ENCODE measurements at regions not wholly inside any gene's neighbourhood (a gene's known extent, or its start where the extent isn't known, plus 50 kb on each side); places are given as distances from the start of the nearest gene placed in this dataset.
"Not testable (repeated sequence)": the region's sequence is repeated elsewhere in the genome, so short reads cannot be mapped to it uniquely, and the experiment has no call there.

GRCh38 chr6:114934079-114934478, 591.3 kb upstream of the HS3ST5 start:
- H3K36me3 ChIP-seq (ENCODE audit: control insufficient read depth in 2 of 2, insufficient read depth in 2 of 2, low read length in 1 of 2) = no peaks in the 10 kb centered on the region
- no peak overlapping the region for H3K4me3 ChIP-seq (ENCODE audit: low read length in 2 of 2)
- peaks cover 0 to 11% of the 10 kb centered on the region in 2 donors for H3K9me3 ChIP-seq (ENCODE audit: control insufficient read depth in 2 of 2, insufficient read depth in 1 of 2, low read length in 1 of 2)
- DNase-seq (ENCODE audit: low read depth in 6 of 9, low spot score in 9 of 9) = no peak
- no peaks in the 10 kb centered on the region for H3K27me3 ChIP-seq (ENCODE audit: control insufficient read depth in 2 of 2, insufficient read depth in 1 of 2, low read length in 1 of 2)
- no peaks in the 10 kb centered on the region for H3K4me1 ChIP-seq (ENCODE audit: control insufficient read depth in 2 of 2, insufficient read depth in 2 of 2, low read length in 2 of 2)
- WGBS = 97% methylated on average over 1 of the region's 1 CpG
- no peak overlapping the region for H3K27ac ChIP-seq (ENCODE audit: low read depth in 1 of 2, low read length in 1 of 2)

DNA sequence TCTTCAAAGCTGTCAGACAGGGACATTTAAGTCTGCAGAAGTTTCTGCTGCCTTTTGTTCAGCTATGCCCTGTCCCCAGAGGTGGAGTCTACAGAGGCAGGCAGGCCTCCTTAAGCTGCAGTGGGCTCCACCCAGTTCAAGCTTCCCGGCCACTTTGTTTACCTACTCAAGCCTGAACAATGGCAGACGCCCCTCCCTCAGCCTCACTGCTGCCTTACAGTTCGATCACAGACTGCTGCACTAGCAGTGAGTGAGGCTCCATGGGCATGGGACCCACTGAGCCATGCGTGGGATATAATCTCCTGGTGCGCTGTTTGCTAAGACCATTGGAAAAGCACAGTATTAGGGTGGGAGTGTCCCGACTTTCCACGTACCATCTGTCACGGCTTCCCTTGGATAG, 585.9 kb upstream of the HS3ST5 start:
- not testable (repeated sequence) for DNase-seq (ENCODE audit: low read depth in 6 of 9, low spot score in 9 of 9)

DNA sequence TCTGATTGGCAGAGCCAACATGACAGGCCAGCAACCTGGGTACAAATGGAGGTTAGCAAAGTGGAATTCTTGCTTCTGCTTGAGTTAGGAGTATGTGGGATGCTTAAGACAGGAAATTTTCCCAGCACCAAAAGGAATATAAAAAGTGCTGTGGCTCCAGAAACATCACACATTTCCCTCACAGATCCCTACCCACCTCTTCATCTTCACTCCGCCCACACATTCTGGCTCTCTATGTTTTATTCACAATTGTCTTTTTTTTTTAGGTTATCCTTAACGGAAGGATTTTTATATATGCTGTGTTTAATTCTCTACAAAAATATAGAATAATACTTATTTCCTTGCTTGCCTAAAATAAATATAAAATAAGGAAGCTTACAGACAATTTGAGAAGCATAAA, 563.3 kb upstream of the HS3ST5 start:
- DNase-seq (ENCODE audit: low read depth in 6 of 9, low spot score in 9 of 9) = no peak
- WGBS = 97% methylated on average over 2 of the region's 2 CpGs
- no peaks in the 10 kb centered on the region for H3K27me3 ChIP-seq (ENCODE audit: control insufficient read depth in 2 of 2, insufficient read depth in 1 of 2, low read length in 1 of 2)

More for the DNA sequence above, 585.9 kb upstream of the HS3ST5 start:
- H3K9me3 ChIP-seq (ENCODE audit: control insufficient read depth in 2 of 2, insufficient read depth in 1 of 2, low read length in 1 of 2) = peaks cover 0 to 12% of the 10 kb centered on the region in 2 donors
- not testable (repeated sequence) for H3K4me1 ChIP-seq (ENCODE audit: control insufficient read depth in 2 of 2, insufficient read depth in 2 of 2, low read length in 2 of 2); H3K36me3 ChIP-seq (ENCODE audit: control insufficient read depth in 2 of 2, insufficient read depth in 2 of 2, low read length in 1 of 2); H3K27me3 ChIP-seq (ENCODE audit: control insufficient read depth in 2 of 2, insufficient read depth in 1 of 2, low read length in 1 of 2); H3K4me3 ChIP-seq (ENCODE audit: low read length in 2 of 2); H3K27ac ChIP-seq (ENCODE audit: low read depth in 1 of 2, low read length in 1 of 2)
- 91% methylated on average over 8 of the region's 8 CpGs for WGBS

DNA sequence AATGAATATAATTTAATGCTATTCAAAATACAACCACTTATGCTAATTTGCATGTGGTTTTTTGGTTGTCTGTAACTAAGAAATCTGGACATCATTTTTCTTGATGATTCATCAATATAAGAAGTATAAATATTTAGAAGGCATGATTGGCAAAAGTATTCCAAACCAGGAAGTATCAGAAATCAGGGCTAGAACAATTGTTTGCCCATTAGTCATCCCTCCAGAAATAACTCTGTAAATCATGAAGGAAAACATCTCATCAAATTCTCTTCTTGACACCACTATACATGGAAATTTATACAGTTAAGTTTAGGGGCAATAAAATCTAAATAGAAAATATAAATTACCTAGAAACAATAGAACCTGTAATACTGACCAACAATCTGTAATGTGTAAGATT, 554.7 kb upstream of the HS3ST5 start:
- no peak for DNase-seq (ENCODE audit: low read depth in 6 of 9, low spot score in 9 of 9)
- Histone ChIP-seq H3K27ac (ENCODE audit: low read depth in 1 of 2, low read length in 1 of 2) (no peak overlapping the region), H3K27me3 (ENCODE audit: control insufficient read depth in 2 of 2, insufficient read depth in 1 of 2, low read length in 1 of 2) (no peaks in the 10 kb centered on the region), H3K4me1 (ENCODE audit: control insufficient read depth in 2 of 2, insufficient read depth in 2 of 2, low read length in 2 of 2) (no peaks in the 10 kb centered on the region), H3K4me3 (ENCODE audit: low read length in 2 of 2) (no peak overlapping the region), H3K9me3 (ENCODE audit: control insufficient read depth in 2 of 2, insufficient read depth in 1 of 2, low read length in 1 of 2) (no peaks in the 10 kb centered on the region), H3K36me3 (ENCODE audit: control insufficient read depth in 2 of 2, insufficient read depth in 2 of 2, low read length in 1 of 2) (no peaks in the 10 kb centered on the region)

More for the DNA sequence above, 563.3 kb upstream of the HS3ST5 start:
- Histone ChIP-seq H3K4me1 (ENCODE audit: control insufficient read depth in 2 of 2, insufficient read depth in 2 of 2, low read length in 2 of 2) (no peaks in the 10 kb centered on the region), H3K4me3 (ENCODE audit: low read length in 2 of 2) (no peak overlapping the region), H3K9me3 (ENCODE audit: control insufficient read depth in 2 of 2, insufficient read depth in 1 of 2, low read length in 1 of 2) (no peaks in the 10 kb centered on the region), H3K36me3 (ENCODE audit: control insufficient read depth in 2 of 2, insufficient read depth in 2 of 2, low read length in 1 of 2) (no peaks in the 10 kb centered on the region), H3K27ac (ENCODE audit: low read depth in 1 of 2, low read length in 1 of 2) (no peak overlapping the region)

- H3K4me1 ChIP-seq (ENCODE audit: control insufficient read depth in 2 of 2, insufficient read depth in 2 of 2, low read length in 2 of 2) = no peaks in the 10 kb centered on the region
- H3K9me3 ChIP-seq (ENCODE audit: control insufficient read depth in 2 of 2, insufficient read depth in 1 of 2, low read length in 1 of 2) = no peaks in the 10 kb centered on the region
- no peaks in the 10 kb centered on the region for H3K36me3 ChIP-seq (ENCODE audit: control insufficient read depth in 2 of 2, insufficient read depth in 2 of 2, low read length in 1 of 2)
- no peak for DNase-seq (ENCODE audit: low read depth in 6 of 9, low spot score in 9 of 9)
- H3K27ac ChIP-seq (ENCODE audit: low read depth in 1 of 2, low read length in 1 of 2) = no peak overlapping the region
- H3K4me3 ChIP-seq (ENCODE audit: low read length in 2 of 2) = no peak overlapping the region
- H3K27me3 ChIP-seq (ENCODE audit: control insufficient read depth in 2 of 2, insufficient read depth in 1 of 2, low read length in 1 of 2) = no peaks in the 10 kb centered on the region
These were observed 549.4 kb upstream of the HS3ST5 start for GRCh38 chr6:114892211-114892610.

GRCh38 chr6:114888241-114888640, 545.4 kb upstream of the HS3ST5 start:
- no peaks in the 10 kb centered on the region for H3K4me1 ChIP-seq (ENCODE audit: control insufficient read depth in 2 of 2, insufficient read depth in 2 of 2, low read length in 2 of 2)
- H3K27me3 ChIP-seq (ENCODE audit: control insufficient read depth in 2 of 2, insufficient read depth in 1 of 2, low read length in 1 of 2) = no peaks in the 10 kb centered on the region
- H3K9me3 ChIP-seq (ENCODE audit: control insufficient read depth in 2 of 2, insufficient read depth in 1 of 2, low read length in 1 of 2) = no peaks in the 10 kb centered on the region
- no peak overlapping the region for H3K4me3 ChIP-seq (ENCODE audit: low read length in 2 of 2)
- no peak overlapping the region for H3K27ac ChIP-seq (ENCODE audit: low read depth in 1 of 2, low read length in 1 of 2)
- no peak for DNase-seq (ENCODE audit: low read depth in 6 of 9, low spot score in 9 of 9)
- no peaks in the 10 kb centered on the region for H3K36me3 ChIP-seq (ENCODE audit: control insufficient read depth in 2 of 2, insufficient read depth in 2 of 2, low read length in 1 of 2)

- no peaks in the 10 kb centered on the region for H3K27me3 ChIP-seq (ENCODE audit: control insufficient read depth in 2 of 2, insufficient read depth in 1 of 2, low read length in 1 of 2)
- H3K36me3 ChIP-seq (ENCODE audit: control insufficient read depth in 2 of 2, insufficient read depth in 2 of 2, low read length in 1 of 2) = no peaks in the 10 kb centered on the region
- H3K4me1 ChIP-seq (ENCODE audit: control insufficient read depth in 2 of 2, insufficient read depth in 2 of 2, low read length in 2 of 2) = no peaks in the 10 kb centered on the region
- no peak for DNase-seq (ENCODE audit: low read depth in 6 of 9, low spot score in 9 of 9)
- H3K27ac ChIP-seq (ENCODE audit: low read depth in 1 of 2, low read length in 1 of 2) = no peak overlapping the region
- H3K4me3 ChIP-seq (ENCODE audit: low read length in 2 of 2) = no peak overlapping the region
- no peaks in the 10 kb centered on the region for H3K9me3 ChIP-seq (ENCODE audit: control insufficient read depth in 2 of 2, insufficient read depth in 1 of 2, low read length in 1 of 2)
These were observed 544.0 kb upstream of the HS3ST5 start for GRCh38 chr6:114886670-114887436.

- Histone ChIP-seq H3K27ac (ENCODE audit: low read depth in 1 of 2, low read length in 1 of 2) (no peak overlapping the region), H3K4me3 (ENCODE audit: low read length in 2 of 2) (no peak overlapping the region), H3K9me3 (ENCODE audit: control insufficient read depth in 2 of 2, insufficient read depth in 1 of 2, low read length in 1 of 2) (no peaks in the 10 kb centered on the region), H3K27me3 (ENCODE audit: control insufficient read depth in 2 of 2, insufficient read depth in 1 of 2, low read length in 1 of 2) (no peaks in the 10 kb centered on the region), H3K4me1 (ENCODE audit: control insufficient read depth in 2 of 2, insufficient read depth in 2 of 2, low read length in 2 of 2) (no peaks in the 10 kb centered on the region), H3K36me3 (ENCODE audit: control insufficient read depth in 2 of 2, insufficient read depth in 2 of 2, low read length in 1 of 2) (no peaks in the 10 kb centered on the region)
- no peak for DNase-seq (ENCODE audit: low read depth in 6 of 9, low spot score in 9 of 9)
These were observed 536.9 kb upstream of the HS3ST5 start for GRCh38 chr6:114879693-114880092.

- no peaks in the 10 kb centered on the region for H3K36me3 ChIP-seq (ENCODE audit: control insufficient read depth in 2 of 2, insufficient read depth in 2 of 2, low read length in 1 of 2)
- DNase-seq (ENCODE audit: low read depth in 6 of 9, low spot score in 9 of 9) = no peak
- H3K4me3 ChIP-seq (ENCODE audit: low read length in 2 of 2) = no peak overlapping the region
- H3K4me1 ChIP-seq (ENCODE audit: control insufficient read depth in 2 of 2, insufficient read depth in 2 of 2, low read length in 2 of 2) = no peaks in the 10 kb centered on the region
- 96% methylated on average over 2 of the region's 2 CpGs for WGBS
- no peaks in the 10 kb centered on the region for H3K27me3 ChIP-seq (ENCODE audit: control insufficient read depth in 2 of 2, insufficient read depth in 1 of 2, low read length in 1 of 2)
- no peak overlapping the region for H3K27ac ChIP-seq (ENCODE audit: low read depth in 1 of 2, low read length in 1 of 2)
- no peaks in the 10 kb centered on the region for H3K9me3 ChIP-seq (ENCODE audit: control insufficient read depth in 2 of 2, insufficient read depth in 1 of 2, low read length in 1 of 2)
These were observed 535.3 kb upstream of the HS3ST5 start for GRCh38 chr6:114878091-114878490.

DNA sequence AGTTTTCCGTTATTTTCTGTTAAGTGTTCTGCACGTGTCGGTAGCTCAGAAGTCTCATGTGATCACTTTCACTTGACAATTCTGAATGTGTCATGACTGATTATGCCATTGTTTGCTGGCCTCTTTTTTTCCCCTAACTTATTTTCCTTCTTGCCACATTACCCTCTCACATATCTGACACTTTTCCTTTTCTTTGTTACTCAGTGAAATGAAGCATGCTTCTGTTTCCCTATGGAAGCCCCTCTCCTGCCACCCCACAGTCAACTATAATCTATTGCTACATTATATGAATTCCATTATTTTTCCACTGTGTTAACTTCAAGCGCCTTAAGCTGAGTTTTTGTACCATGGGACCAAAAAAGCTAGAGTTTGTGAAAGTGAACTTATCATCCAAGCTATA, 531.6 kb upstream of the HS3ST5 start:
- H3K4me3 ChIP-seq (ENCODE audit: low read length in 2 of 2) = no peak overlapping the region
- no peak overlapping the region for H3K27ac ChIP-seq (ENCODE audit: low read depth in 1 of 2, low read length in 1 of 2)
- H3K4me1 ChIP-seq (ENCODE audit: control insufficient read depth in 2 of 2, insufficient read depth in 2 of 2, low read length in 2 of 2) = no peaks in the 10 kb centered on the region
- 82% methylated on average over 4 of the region's 4 CpGs for WGBS
- DNase-seq (ENCODE audit: low read depth in 6 of 9, low spot score in 9 of 9) = no peak
- no peaks in the 10 kb centered on the region for H3K9me3 ChIP-seq (ENCODE audit: control insufficient read depth in 2 of 2, insufficient read depth in 1 of 2, low read length in 1 of 2)
- H3K27me3 ChIP-seq (ENCODE audit: control insufficient read depth in 2 of 2, insufficient read depth in 1 of 2, low read length in 1 of 2) = no peaks in the 10 kb centered on the region
- no peaks in the 10 kb centered on the region for H3K36me3 ChIP-seq (ENCODE audit: control insufficient read depth in 2 of 2, insufficient read depth in 2 of 2, low read length in 1 of 2)

Measured in thymus (tissue), 11 donors.